ENCODE measurements at regions not wholly inside any gene's neighbourhood (a gene's known extent, or its start where the extent isn't known, plus 50 kb on each side); places are given as distances from the start of the nearest gene placed in this dataset.
"Not testable (repeated sequence)": the region's sequence is repeated elsewhere in the genome, so short reads cannot be mapped to it uniquely, and the experiment has no call there.

DNA sequence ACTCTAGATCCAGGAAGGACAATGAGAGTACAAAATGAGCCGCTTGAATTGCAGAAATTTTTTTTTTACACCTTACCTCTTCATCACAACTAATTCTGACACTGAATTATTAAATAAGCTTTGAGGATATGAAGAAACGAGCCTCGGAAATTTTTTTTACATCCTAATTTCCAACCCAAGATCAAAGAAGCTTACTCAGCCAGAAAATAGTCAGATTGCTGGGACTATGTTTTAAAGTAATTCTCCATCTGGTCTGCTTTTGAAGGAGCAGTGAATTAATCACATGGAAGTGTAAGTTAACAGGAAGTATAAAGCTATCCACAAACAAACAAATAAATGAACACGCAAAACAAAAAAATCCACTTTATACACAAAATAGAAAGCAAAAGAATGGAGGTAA lies 437.0 kb upstream of the KCNMB2 start:
- no peak for DNase-seq

DNA sequence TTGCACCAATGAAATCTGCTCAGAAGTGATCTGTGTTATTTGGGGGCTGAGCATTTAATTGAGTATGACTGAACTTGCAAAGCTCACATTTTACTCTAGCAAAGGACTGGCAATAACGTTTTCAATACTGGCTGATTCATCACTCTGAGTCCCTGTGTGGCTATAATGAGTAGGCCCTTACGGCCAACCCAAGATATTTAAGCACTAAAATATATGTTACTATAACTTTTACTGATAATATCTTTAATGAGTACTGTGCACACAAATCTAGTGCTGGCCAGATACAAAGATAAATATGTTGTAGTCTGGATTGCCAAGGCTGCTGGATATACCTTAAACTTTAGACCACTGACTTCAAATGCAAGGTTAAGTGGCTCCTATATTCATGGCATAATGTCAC lies 436.4 kb upstream of the KCNMB2 start:
- no peak for DNase-seq

DNA sequence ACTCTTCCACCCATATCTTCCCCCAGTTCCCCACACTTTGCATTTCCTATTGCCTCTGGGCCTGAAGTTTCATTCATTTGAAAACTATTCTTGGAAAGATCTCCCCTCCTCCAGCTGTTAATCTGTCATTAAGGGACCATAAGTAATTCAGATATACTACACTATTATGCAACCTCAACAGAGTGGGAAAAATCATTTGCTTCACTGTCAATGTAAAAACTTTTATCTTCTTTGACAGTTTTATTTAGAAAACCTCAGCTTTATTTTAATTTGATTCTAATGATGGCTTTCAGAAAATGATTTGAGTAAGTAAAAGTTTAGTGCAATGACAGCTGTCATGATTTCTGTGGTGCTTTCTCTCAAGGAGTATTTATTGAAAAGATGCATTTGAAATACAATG lies 435.3 kb upstream of the KCNMB2 start:
- no peak for DNase-seq

DNA sequence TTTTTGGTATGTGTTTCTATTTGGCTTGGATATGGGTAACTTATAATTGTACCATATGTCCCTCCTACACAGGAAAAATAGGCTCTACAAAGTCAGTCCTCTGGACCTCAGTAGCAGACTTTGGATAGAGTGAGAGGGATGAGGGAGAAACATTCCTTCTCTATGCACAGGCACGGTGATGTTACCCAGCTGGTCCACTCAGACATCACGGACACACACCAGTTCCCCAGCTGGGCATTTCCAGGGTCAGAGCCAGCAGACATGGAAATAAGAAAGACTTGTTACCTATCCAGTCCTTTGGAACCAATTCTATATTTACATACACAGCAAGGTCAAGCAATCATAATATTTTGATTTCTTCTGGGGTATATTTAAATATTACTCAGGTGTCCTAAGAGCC lies 433.1 kb upstream of the KCNMB2 start:
- DNase-seq = no peak

DNA sequence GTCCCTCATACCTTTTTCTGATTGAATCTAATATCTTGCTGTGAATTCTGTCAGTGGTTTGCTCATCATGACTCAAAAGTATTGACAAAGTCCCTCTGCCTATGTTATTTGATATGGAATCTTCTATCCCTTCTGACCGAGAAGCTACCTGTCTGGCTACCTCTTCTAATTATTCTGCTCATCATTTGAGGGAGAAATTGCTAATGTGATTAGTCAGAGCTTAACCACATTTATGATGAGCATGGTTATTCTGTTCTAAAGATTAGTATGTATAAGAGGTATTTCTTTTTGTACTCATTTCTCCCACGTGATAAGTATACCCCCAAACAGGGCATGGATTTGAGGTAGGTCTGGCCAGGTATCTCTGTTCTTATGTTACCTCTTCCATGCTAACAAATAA lies 428.4 kb upstream of the KCNMB2 start:
- no peak for DNase-seq

DNA sequence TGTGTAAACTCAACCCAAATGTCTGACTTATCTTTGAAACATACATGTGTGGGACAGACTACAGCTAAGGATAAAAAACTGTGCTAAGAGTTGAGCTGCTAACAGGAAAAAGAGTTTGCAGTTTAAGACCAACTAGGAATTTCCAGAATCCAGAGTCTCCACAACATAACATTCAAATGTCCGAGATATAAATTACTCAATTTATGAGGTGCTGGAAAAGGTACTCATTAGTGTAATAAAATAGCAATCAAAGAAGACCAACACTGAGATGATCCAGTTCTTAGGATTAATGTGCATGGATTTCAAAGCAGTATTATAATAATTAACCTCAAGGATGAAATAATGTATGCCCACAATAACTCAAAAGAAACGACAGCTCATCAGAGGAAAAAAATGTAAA lies 426.5 kb upstream of the KCNMB2 start:
- DNase-seq = no peak

DNA sequence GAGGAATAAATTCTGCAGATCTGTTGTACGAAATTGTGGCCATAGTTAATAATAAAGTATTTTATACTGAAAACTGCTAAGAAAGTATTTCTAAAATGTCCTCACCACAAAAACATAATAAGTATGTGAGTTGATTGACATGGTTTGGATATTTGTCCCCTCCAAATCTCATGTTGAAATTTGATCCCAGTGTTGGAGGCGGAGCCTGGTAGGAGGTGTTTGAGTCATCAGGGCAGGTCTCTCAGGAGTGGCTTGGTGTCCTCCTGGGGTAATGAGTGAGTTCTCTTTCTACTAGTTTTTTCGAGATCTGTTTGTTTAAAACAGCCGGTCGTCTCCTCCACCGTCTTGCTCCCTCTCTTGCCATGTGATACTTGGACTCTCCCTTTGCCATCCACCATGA lies 424.1 kb upstream of the KCNMB2 start:
- DNase-seq = no peak

DNA sequence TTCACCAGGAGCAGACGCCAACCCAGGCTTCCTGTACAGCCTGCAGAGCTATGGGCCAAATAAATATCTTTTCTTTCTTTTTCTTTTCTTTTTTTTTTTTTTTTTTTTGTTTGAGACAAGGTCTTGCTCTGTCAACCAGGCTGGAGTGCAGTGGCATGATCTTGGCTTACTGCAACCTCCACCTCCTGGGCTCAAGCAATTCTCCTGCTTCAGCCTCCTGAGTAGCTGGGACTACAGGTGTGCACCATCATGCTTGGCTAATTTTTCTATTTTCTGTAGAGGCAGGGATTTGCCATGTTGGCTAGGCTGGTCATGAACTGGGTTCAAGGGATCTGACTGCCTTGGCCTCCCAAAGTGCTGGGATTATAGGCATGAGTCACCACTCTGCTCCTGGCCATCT lies 423.7 kb upstream of the KCNMB2 start:
- not testable (repeated sequence) for DNase-seq

DNA sequence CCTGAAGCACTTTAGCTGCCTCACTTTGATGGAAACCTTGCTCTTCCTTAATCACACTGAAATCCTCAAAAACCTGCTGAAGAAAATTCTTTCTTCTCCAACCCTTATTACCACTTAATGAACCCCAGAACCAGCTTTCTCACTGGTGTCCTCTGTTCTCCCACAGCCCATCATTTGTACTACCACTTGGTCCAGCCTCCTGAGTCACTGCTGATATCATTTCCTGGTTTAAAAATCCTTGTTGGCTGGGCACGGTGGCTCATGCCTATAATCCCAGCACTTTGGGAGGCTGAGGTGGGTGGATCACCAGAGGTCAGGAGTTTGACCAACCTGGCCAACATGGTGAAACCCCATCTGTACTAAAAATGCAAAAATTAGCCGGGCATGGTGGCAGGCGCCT lies 418.6 kb upstream of the KCNMB2 start:
- no peak for DNase-seq

DNA sequence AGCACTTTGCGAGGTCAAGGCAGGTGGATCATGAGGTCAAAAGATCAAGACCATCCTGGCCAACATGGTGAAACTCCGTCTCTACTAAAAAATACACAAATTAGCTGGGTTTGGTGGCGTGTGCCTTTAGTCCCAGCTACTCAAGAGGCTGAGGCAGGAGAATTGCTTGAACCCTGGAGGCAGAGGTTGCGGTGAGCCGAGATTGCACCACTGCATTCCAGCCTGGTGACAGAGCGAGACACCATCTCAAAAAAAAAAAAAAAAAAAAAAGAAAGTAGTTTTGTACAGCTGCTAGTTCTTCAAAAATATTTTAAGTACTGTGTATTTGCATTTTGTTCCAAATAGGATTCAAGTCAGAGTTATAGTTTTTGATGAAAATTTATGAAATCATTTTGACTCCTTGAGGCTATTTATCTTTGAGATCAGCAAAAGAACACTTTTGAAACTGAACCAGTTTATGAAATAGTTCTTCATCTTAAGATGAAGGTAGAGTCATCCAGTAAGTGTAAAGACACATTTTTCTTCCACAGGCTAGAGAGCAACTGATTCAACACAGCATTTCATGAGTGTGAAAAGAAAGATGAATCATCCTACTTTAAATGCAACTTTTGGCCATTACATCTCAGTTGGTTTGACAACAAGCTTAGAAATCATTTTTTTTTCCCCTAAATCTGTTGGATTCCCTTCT lies 416.5 kb upstream of the KCNMB2 start:
- DNase-seq = not testable (repeated sequence)

DNA sequence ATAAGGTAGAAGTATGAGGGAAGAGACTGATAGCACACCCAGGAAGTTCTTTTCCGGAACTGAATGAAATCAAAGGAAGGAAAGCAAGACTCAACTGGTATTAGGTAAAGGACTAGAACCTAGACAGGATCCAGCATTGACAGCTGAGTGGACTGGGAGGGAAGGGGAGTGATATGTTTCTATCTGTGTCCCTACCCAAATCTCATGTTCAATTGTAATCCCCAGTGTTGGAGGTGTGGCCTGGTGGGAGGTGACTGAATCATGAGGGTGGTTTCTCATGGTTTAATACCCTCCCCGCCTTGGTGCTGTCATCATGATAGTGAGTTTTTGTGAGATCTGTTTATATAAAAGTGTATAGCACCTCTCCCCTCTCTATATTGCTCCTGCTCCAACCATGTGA lies 415.9 kb upstream of the KCNMB2 start:
- DNase-seq = no peak

DNA sequence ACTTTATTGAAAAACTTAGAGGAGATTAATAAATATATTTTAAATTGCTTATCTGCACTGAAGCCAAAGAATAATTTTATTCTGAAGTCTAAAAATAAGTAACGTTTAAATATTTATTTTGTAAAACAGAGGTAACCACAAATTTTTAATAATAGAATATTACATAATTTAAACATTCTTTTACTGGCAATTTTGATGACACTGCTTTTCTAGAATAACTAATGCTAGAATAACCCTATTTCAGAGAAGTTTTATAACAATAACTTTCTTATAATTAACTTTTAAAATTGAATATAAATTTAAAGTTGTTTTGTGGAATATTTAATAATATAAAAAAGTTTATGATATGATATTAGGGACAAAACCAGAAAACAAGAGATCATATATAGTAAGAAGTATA lies 409.6 kb upstream of the KCNMB2 start:
- DNase-seq = no peak

DNA sequence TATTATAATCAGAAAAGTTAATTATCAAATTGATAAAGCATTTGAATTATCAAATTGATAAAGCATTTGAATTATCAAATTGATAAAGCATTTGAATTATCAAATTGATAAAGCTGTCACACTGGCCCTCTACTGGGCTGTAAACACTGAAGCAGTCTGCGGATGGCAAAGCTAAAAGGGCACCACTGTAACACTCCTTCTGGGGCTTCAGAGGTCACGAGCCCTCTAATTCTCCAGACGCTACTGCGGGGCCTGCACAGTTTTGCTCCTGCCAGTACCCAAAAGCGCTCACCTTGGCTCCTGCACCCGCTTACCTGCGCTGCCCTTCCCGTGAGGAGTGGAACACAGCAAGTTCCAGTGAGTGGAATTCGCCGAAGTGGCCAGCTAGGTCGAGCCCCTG lies 409.0 kb upstream of the KCNMB2 start:
- no peak for DNase-seq

DNA sequence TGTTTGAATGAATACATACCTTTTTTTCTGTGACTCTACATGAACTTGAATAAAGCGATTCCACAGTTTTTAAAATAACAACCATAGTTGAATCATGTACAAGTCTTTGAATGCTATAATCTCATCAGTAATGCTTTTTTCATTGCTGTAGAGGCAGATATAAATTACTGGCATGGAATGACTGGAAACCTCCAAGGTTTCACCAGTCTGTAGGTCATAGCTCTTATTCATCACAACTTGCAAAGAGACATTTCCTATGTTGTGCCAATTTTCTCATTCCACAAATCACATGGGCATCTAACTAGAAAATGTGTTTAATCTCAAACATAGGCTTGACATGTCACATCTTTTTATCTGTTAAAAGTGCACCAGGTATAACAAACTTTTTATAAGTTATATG lies 407.1 kb upstream of the KCNMB2 start:
- no peak for DNase-seq

DNA sequence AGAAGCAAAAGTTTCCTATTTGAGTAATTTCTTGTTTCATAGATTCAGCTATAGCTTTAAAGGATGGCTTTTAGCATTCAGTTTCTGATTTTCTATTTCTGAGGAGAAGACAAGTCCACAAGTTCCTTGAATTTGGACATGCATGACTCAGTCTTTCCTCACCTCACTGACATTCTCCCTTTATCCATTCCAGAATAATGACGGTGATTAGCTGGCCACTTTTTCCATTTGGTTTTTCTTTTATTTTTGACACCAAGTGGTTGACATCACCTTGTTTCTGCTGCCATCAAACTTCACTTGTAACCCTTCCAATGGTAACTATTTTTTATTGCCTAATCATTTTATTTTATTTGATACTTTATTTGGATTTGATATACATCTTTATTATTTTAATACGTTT lies 404.4 kb upstream of the KCNMB2 start:
- no peak for DNase-seq

DNA sequence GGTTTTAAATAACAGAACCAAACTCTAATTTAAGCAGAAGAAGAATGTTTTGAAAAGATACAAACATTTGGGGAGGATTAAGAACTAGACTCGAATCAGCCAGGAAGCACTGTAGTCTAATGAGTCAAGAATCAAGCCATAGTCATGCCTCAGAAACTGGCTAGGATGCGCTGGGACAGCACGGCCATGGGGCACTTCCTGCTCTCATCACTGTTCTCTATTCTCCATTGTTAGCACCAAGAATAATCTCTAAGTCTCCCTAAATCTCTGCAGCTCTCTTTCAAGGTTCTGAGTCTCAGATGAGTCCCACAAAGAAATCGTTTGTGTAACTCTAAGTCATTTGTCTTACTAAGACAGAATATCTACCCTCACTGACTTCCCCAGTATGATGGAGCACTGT lies 399.0 kb upstream of the KCNMB2 start:
- DNase-seq = no peak

DNA sequence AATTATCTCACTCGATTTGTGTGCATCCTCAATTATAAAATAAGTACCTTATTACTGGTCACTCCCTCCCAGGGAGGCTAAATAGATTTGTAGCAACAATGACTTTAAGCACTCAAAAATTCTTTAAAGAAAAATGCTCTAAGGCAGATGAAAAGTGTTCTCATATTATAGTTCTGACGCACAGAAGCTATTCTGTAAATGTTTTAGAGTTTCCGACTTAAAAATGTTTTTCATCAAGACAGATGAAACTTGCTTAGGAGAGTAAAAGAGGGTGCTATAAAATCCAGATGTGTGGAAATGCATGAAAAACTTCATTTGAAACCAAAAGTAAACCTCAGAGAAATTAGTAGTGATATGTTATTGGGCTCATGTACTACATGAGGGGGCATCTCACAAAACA lies 398.4 kb upstream of the KCNMB2 start:
- DNase-seq = no peak

DNA sequence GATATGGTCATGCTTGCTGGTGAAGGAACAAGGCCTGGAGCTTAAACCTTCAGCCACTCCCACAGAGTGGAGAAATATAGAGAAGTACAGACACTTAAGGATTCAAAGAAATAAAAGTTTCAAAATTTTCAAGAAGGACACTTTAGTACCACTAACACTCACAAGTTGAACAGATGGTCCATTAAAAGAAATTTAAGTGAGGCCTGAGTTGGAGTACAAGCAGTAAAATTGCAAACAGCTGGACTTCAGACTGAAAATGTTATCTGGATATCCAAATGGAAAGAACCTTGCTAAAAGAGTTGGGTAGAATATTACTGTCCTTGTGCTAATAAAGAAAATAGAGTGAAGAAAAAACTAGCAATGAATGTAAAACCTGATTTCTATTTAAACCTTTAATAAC lies 397.1 kb upstream of the KCNMB2 start:
- no peak for DNase-seq

DNA sequence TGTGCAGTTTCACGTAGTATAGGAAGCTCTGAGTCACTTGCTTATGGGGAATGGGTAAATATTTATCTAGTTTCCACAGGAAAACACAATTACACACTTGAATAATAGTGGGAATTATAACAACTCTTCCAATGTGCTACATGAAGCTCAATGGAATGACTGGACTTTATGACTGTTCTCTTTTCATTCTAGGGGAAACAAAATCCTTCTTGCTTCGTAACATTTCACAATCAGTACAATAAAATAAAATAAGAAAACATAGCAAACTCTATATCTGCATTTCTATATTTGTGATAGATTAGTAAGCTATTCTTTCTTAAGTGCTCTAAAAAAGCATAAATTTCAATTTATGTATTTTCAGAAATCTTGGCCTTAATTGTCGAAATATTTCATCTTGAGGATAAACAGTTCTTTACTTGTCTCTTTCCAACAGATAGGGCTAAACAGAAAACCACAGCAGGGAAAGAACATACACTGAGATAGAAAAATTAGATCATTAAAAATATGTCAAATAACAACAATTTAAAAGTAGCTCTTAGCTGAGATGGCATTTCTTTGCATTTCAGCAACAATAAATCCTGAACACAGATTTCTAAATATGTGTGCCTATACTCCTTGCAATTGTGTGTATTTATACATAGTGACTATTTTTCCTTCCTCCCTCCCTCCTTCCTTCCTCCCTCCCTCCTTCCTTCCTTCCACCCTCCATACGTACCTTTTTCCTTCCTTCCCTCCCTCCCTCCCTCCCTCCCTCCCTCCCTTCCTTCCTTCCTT lies 395.5 kb upstream of the KCNMB2 start:
- no peak for DNase-seq

DNA sequence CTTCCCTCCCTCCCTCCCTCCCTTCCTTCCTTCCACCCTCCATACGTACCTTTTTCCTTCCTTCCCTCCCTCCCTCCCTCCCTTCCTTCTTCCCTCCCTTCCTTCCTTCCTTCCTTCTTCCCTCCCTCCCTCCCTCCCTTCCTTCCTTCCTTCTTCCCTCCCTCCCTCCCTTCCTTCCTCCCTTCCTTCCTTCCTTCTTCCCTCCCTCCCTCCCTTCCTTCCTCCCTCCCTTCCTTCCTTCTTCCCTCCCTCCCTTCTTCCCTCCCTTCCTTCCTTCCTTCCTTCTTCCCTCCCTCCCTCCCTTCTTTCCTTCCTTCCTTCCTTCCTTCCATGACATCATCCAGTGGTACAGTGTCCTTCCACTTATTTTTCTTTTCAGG lies 394.9 kb upstream of the KCNMB2 start:
- not testable (repeated sequence) for DNase-seq

DNA sequence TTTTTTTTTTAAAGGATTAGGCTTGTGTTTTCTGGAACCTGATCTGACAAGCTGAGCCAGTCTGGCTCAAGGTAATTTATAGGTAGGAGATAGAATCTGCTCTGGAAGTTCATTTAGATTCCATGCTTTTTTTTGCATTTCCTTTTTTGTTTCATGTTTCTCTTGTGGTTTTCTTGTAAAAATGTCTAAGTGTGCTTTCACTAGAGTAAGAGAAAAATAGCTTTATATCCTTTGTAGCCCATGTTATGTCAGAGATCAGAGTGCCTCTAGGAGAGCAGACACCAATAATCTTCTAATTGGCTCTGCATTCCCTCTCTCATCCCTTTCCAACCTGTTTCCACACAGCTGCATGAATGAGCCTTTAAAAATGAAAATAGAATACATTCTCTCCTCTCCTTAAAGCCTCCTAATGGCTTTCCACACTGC lies 389.8 kb upstream of the KCNMB2 start:
- DNase-seq = no peak

DNA sequence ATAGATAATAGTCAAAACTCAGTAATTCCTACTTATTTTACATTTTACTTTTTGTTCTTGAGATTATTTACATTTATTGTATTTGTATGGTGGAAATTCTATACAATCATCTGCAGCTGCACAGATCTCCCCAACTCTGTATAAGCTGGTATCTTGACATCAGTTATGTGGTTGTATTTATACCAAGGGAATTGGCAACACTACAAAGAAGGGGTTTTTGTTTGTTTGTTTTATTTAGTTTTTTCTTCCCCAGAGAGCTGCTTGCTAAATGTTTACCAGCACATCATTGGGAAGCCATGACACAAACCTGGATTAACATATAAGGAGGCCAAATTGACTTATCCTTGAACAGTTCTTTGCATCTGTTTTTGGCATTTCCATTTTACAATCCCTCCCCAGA lies 389.2 kb upstream of the KCNMB2 start:
- DNase-seq = no peak

DNA sequence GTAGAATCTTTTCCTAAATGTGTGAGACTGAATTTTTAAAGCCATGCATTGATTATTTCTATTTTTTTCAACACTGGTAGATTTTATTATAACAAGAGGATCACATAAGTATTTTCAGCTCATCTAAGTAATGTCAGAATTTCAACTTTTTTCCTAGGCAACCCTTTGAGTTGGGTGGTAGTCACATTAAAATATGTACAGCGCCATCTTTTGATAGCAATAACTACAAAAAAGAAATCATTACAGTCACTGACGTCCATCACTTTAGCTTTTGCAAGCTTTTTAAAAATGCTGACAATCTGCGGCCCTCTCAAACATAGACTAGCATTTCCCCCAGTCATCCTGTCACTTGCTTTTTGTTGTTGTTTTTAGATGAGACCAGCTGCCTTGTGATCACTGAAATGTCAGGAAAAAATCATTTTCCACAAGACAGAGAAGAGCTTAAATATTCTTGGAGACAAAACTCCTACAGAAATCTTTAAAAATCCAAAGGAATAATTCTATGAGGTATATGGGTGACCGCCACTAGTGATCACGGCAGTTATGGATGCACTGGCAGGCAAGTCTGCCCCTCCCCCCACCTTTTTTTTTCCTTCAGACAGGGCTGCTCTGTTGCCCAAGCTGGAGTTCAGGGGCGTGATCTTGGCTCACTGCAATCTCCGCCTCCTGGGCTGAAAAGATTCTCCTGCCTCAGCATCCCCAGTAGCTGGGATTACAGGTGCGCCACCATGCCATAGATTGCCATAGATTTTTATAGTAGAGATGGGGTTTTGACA lies 384.0 kb upstream of the KCNMB2 start:
- no peak for DNase-seq

DNA sequence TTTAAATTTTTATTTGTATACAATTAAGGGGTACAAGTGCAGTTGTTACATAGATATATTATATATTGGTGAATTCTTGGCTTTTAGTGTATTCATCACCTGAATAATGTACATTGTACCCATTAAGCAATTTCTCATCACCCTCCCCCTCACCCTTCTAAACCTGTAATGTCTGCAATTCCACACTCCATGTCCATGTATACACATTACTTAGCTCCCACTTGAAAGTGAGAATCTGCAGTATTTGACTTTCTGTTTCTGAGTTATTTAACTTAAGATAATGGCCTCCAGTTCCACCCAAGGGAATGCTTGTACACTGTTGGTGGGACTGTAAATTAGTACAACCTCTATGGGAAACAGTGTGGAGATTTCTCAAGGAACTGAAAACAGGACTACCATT lies 383.2 kb upstream of the KCNMB2 start:
- no peak for DNase-seq
